GM21619 (cell line): ENCODE measurements at regions not wholly inside any gene's neighbourhood (a gene's known extent, or its start where the extent isn't known, plus 50 kb on each side); places are given as distances from the start of the nearest gene placed in this dataset.

Experiments
- ATAC-seq: cut with Tn5 transposase; IDR thresholded peaks from one replicate; pipeline ENCODE4 v1.9.1; 2021; ENCODE audit not compliant: unreplicated experiment

DNA sequence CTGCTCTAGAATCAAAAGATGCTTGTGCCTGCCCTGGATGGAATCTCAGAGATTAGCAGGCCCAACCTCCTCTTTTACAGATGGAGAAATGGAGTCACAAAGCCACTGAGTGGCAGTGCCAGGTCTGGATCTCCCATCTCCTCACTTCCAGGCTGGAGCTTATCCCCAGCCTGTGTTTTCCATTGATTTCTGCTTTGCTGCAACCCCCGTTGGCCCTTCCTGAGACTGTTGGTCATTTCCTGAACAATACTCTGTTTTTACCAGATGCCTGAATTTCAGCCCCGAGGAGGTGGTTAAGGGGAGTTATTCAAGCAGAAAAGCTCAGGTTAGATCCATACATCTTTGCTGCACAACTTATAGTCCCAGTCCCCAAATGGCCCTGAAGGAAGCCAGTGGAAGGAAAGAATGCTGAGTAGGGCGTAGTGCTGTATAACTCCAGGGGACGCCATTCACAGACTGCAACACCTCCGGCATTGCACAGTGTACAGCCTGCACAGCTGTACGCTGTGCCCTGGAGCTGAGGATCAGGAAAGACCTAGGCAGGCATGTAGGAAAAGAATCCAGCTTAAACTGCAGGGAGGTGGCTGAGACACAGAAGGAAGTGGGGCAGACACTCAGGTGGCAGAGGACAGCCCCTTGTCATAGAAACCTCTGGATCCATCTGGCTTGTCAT is 77.5 kb downstream of the RPLP1 start:
- no peak for ATAC-seq

DNA sequence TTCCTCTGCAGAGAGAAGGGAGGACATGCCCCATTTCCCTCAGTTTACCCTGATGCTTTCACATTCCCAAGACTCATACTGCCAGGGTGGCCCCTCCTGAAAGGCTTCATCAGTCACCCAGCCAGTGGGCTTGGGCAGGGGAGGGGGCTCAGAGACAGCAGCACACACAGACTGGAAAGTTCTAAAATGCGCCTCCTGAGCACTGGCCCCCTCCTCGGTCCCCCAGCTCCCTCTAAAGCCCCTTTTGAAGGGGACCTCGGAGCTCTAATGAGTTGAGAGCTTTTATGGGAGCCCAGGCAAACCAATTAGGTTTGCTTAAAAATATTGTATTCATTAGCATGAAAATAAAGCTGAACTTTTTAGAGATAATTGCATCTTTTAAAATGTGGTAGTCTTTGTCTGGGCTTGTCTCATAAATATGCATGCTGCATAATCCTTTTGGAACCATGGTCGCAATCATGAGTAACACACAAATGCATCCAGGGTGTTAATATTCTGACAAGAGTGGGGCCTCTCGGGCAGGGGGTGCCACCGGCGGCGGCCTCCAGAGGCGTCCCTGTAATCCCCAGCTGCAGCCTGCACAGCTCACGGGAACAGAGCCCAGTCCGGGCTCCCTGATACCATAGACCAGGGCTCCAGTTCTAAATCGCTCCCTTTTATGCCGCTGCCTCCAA is 78.5 kb downstream of the RPLP1 start:
- no peak for ATAC-seq

DNA sequence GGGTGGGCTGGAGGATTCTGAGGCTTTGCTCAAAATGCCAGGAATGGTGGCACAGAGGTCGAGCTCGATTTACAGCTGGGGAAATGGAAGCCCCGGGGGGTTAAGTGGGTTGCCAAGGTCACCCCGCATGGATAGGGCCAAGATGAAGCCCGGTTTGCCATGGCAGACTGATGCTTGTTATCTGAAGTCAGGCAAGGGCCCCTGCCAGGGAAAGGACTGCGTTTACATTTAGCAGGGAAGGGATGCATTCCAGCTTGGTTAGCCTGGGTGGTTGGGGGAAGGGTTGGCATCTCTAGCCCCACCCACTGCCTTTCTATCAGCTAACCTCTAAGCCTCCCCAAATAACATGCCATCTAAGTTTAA is 79.0 kb downstream of the RPLP1 start:
- no peak for ATAC-seq

DNA sequence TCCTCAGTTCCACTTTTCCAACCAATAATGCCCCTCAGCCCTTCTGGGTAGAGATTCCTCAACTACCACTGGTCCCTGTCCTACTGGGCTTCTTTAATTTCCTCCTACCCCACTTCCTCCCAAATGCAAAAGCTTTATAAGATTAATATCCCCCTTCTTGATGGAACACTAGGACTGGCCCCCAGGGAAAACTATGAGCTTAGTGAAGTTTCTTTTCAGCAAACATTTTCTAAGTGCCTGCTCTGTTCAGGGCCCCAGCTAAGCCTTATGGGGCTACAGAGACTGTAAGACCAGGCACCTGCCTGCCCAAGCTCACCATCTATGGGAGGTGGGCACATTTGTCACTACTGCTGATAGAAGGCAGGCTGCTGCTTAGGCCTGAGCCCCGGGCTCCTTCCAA is 79.4 kb downstream of the RPLP1 start:
- ATAC-seq: no peak

- ATAC-seq: no peak
Measured at GRCh38 chr15:69532856-69533255, 80.2 kb downstream of the RPLP1 start.

- no peak for ATAC-seq
Measured at GRCh38 chr15:69533522-69533921, 80.9 kb downstream of the RPLP1 start.

- ATAC-seq: no peak
Measured at GRCh38 chr15:69535101-69535638, 82.6 kb downstream of the RPLP1 start.

GRCh38 chr15:69535998-69536397 is 83.4 kb downstream of the RPLP1 start:
- ATAC-seq: no peak

DNA sequence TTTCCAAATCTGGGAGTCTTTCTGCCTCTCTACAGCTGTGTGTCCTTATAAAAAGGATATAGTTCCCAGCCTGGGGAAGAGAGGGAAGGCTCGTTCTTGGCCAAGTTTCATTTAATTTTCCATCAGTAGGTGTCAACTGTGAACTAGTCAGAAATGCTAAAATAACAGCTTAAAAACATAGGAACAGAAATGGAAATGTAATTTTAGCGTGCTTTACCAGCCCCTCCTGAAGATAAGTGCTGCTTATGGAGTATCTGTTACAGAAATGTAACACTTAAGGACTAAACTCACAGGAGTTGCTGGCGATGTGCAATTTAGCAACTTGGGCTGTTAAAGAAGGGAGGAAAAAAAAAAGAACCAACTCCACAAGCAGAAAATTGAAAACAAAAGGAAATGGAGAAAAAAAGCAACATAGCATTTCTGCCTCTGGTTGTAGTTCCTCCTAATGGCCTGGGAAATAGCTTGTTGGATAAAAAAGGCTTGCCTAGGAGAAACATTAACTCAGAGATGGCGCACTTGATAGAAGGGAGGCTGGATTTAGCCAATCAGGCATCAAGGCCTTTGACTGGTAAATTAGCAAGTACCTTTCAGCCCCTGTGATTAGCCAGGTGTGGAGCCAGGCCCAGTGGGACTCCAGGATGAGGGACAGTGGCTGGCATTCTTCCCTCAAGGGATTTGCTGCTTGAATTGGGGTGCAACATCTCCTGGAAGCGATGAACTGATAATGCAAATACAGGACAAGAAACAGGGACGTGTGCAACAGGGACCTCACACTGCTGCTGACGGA is 84.3 kb downstream of the RPLP1 start:
- no peak for ATAC-seq

DNA sequence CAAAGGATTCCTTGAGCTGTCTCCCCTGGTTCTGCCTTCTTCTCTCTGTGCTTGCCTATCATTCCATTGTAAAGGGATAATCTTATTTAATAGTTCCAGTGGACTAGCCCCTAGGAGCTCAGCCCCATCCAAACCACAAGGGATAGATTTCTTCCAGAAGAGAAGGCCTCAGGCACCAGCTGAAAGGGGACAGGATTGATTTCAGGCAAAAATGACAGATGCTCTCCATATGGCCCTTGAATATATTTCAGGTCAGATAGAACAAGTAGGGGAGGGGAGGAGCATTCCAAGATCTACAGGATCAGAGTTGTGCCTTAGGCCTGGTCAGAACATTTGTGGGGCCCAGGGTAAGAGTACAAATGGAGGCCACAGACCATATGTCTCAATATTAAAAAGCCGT is 85.3 kb downstream of the RPLP1 start:
- ATAC-seq: no peak

GRCh38 chr15:69538379-69538778 is 85.8 kb downstream of the RPLP1 start:
- no peak for ATAC-seq

DNA sequence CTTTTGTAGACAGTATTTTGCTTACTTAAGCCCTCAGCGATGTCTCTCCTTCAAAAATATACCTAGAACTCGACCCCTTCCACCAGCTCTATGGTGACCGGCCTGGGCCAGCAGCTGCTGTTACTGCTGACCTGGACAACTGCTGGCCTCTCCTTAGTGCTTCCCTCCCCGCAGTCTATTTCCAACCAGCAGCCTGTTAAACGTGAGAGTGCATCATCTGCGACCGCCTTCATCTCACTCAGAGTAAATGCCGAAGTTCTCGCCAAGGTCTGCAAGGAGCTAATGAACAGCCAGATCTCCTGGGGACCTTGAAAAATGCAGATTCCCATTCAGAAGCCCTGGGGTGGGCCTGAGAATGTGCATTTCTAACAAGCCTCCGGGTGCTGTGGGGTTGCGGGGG is 86.7 kb downstream of the RPLP1 start:
- ATAC-seq: no peak

GRCh38 chr15:69540622-69541021 is 88.0 kb downstream of the RPLP1 start:
- ATAC-seq: no peak

- no peak for ATAC-seq
Measured at GRCh38 chr15:69542028-69542427, 89.4 kb downstream of the RPLP1 start.

GRCh38 chr15:69543681-69544364 is 91.2 kb downstream of the RPLP1 start:
- no peak for ATAC-seq

DNA sequence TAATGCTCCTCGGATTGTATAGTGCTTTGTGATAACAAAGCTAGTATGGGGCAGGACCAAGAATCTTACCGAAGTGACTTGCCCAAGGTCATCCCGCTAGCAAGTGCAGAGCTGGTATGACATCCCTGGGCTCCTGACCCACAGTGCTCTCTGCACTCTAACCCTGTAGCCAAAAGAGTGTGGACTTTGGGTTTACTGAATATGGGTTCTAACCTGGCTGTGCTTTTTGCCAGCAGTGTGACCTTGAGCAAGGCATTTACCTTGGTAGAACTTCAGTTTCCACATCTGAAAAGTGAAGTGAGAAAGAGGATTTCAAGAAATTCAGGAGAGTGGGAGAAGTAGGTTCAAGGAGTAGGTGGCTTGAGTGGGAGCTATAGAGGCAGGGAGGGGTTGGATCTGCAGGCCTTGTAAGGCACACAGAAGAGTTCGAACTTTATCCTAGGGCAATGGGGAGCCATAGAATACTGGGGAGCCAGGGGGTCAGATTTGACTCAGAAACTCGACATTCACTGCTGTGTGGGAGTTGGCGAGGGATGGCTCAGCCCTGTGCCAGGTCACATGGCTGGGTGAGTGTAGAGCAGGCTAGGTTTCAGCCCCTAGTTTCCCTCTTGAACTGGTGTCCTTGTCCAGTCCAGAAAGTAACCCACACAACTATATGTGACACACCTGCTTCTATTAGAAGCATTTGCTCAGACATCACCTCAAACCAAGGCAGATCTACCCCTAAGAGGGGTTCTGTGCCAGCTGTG is 91.9 kb downstream of the RPLP1 start:
- ATAC-seq: no peak

- ATAC-seq: no peak
Measured at GRCh38 chr15:69546182-69546581, 93.6 kb downstream of the RPLP1 start.

DNA sequence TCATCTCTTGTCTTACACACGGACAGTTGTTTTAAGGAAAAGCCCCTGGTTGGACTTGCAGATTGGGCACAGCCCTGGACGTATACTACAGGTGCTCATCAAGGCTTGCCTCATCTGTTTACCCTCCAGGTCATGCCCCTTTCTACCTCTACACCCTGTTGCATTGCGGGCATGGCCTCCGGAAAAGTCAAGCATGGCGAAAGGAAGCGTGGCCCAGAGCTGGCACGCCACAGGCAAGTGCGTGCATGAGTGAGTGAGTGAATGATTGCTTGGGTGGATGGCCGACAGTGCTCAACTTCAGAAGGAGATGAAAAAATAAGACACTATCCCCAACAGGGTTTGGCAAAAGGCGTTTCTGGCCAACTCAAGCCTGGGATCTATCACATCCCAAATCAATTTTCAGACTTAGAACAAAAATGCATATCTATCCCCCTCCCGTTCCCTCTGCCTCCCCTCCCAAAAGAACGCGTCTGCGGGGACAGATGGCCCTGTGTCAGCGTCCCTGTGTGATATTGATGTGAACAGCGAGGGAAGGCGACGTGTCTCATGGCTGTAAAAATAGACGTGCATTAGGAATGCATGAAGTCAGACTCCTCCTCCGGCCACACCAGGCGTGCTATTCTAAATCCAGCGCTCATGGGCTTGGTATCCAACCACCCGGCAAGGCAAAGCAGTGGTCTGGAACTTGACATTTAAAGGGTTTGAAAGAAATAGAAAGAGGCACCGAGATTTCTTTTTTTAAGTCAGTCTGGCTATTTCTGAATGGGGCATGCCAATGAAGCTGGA is 96.0 kb downstream of the RPLP1 start:
- no peak for ATAC-seq

DNA sequence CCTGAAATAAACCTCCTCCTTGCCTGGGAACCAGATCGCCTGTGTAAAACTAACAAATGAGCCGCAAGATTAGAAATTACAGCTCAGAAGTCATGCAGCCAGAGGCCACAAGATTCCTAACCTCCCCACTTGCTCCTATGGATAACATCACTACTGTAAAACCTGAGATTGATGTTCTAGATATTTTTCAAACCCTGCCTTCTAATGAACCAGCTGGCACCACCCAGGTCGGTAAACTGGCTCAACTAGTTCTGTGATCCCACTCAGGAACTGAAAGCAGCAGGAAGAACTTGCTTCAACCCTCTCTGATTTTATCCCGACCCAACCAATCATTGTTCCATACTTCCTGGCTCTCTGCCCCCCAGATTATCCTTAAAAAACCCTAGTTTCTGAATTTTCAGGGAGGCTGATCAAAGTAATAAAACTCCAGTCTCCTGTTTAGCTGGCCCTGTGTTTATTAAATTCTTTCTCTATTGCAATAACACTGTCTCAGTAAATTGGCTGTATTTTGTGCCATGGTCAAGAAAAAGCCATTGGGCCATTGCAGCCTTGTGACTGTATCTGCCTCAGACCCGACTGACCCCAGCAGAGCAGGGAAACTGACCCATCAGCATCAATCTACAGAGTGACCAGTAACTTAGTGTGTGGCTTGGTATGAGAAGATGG is 98.9 kb downstream of the RPLP1 start:
- ATAC-seq: no peak
